K562 (cell line): ENCODE measurements at regions not wholly inside any gene's neighbourhood (a gene's known extent, or its start where the extent isn't known, plus 50 kb on each side); places are given as distances from the start of the nearest gene placed in this dataset.

Experiments
- CTCF ChIP-seq, 3 experiments: IDR thresholded peaks in 2 of 3; conservative IDR thresholded peaks in 1 of 3; 2 replicates each; pipeline ENCODE4 v1.5.1; 2011 to 2012; ENCODE audit warnings: low read length in 3 of 3, mild to moderate bottlenecking in 3 of 3, control low read depth in 2 of 3, improper control_type of control experiment in 1 of 3, inconsistent platforms in 1 of 3, low read depth in 1 of 3, mixed read lengths in 1 of 3, moderate library complexity in 1 of 3; ENCODE audit not compliant: insufficient read depth in 2 of 3
- EZH2 ChIP-seq: IDR thresholded peaks from 2 replicates; pipeline ENCODE4 v1.6.1; 2012; ENCODE audit warnings: low read depth, mild to moderate bottlenecking, inconsistent platforms, low read length, borderline replicate concordance
- HIVEP1 ChIP-seq: fragments of 250-450 bp; sonication (Bioruptor Pico); IDR thresholded peaks from 2 replicates; pipeline ENCODE4 v1.4.0; 2020; ENCODE audit warnings: mild to moderate bottlenecking
- KLF16 ChIP-seq: IDR thresholded peaks from 2 replicates; pipeline ENCODE4 v1.6.1; 2016; ENCODE audit warnings: antibody characterized with exemption
- MAFG ChIP-seq: fragments of 450-650 bp; conservative IDR thresholded peaks from 2 replicates; pipeline ENCODE4 v1.6.1; 2016; ENCODE audit warnings: missing genetic modification characterization, missing compliant biosample characterization
- MAFK ChIP-seq: IDR thresholded peaks from 2 replicates; pipeline ENCODE4 v1.6.1; 2011; ENCODE audit warnings: low read length, improper control_type of control experiment
- MAX ChIP-seq: sonication (generic); formaldehyde crosslinking; IDR thresholded peaks from 2 replicates; pipeline ENCODE4 v1.9.0; 2022; ENCODE audit warnings: mild to moderate bottlenecking, missing genetic modification reagents
- SIX5 ChIP-seq, 2 experiments: IDR thresholded peaks; 2 replicates each; pipeline ENCODE4 v1.6.1; 2011; ENCODE audit warnings: low read length in 2 of 2, borderline replicate concordance in 1 of 2, low read depth in 1 of 2, mild to moderate bottlenecking in 1 of 2, moderate library complexity in 1 of 2; ENCODE audit not compliant: insufficient read depth in 1 of 2
- SMAD1 ChIP-seq: fragments of 150-350 bp; IDR thresholded peaks from 2 replicates; pipeline ENCODE4 v1.6.1; 2014; ENCODE audit warnings: low read length, low read depth; ENCODE audit not compliant: partially characterized antibody
- TAF1 ChIP-seq: IDR thresholded peaks from 2 replicates; pipeline ENCODE4 v1.6.1; 2011; ENCODE audit warnings: mild to moderate bottlenecking, low read length, moderate library complexity; ENCODE audit not compliant: insufficient read depth, control insufficient read depth, severe bottlenecking; ENCODE audit errors: extremely low read depth
- ZFP36 ChIP-seq: fragments of 150-350 bp; IDR thresholded peaks from 2 replicates; pipeline ENCODE4 v1.6.1; 2018; ENCODE audit warnings: low read length, low read depth; ENCODE audit not compliant: partially characterized antibody
- ZKSCAN1 ChIP-seq: fragments of 150-350 bp; IDR thresholded peaks from 2 replicates; pipeline ENCODE4 v1.6.1; 2016; ENCODE audit warnings: low read depth, low read length
- ZNF232 ChIP-seq: sonication (generic); formaldehyde crosslinking; IDR thresholded peaks from 2 replicates; pipeline ENCODE4 v1.8.0; 2022; ENCODE audit warnings: mild to moderate bottlenecking, missing genetic modification reagents
- ZNF518B ChIP-seq: fragments of 250-450 bp; sonication (Bioruptor Pico); IDR thresholded peaks from 2 replicates; pipeline ENCODE4 v1.5.0; 2021; ENCODE audit warnings: mild to moderate bottlenecking, moderate library complexity

GRCh38 chr6:102229271-102229670 lies 835.8 kb downstream of the GRIK2 start:
- TF ChIP-seq EZH2 (no peak), CTCF (IDR thresholded peaks at IDR 0.05 in 2 of 3, conservative IDR thresholded peaks at IDR 0.05 in 1 of 3; ENCODE audit: insufficient read depth in 2 of 3, low read depth in 1 of 3, low read length in 3 of 3) (no peak), MAFK (no peak), ZNF518B (CRISPR knock-in tag) (no peak), SMAD1 (no peak), ZKSCAN1 (no peak), ZFP36 (no peak), ZNF232 (CRISPR knock-in tag) (no peak), MAX (CRISPR knock-in tag) (no peak), HIVEP1 (no peak), KLF16 (no peak), MAFG (no peak), TAF1 (no peak), SIX5 (IDR thresholded peaks at IDR 0.05; ENCODE audit: borderline replicate concordance in 1 of 2, insufficient read depth in 1 of 2, low read depth in 1 of 2, low read length in 2 of 2) (no peak)
